ENCODE measurements at regions not wholly inside any gene's neighbourhood (a gene's known extent, or its start where the extent isn't known, plus 50 kb on each side); places are given as distances from the start of the nearest gene placed in this dataset.

GRCh38 chr17:72303787-72304733 is 183.2 kb downstream of the SOX9 start:
- DNase-seq (ENCODE audit: low spot score) = no peak

DNA sequence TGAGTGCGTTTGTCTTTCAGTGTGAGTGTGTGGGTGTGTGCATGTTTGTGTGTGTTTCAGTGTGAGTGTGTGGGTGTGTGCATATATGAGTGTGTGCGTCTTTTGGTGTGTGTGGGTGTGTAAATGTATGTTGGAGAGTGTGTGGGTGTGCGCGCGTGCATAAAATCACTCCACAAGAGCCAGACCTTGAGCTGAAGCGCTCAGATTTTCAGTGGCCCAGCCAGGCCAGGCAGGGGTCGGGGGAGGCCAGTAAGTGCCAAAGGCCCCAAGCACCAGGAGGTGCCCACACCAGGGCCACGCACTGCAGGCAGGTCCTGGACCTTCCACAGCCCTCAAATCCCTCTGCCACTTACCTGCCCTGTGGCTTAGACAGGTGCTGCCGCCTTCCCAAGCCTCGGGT is 184.0 kb downstream of the SOX9 start:
- DNase-seq (ENCODE audit: low spot score) (no peak), ATAC-seq (ENCODE audit: low FRiP score) (no peak)
- no peak for TF ChIP-seq CTCF (IDR thresholded peaks at IDR 0.05)

More at GRCh38 chr17:72303787-72304733, 183.2 kb downstream of the SOX9 start:
- no peak for TF ChIP-seq CTCF (IDR thresholded peaks at IDR 0.05)
- ATAC-seq (ENCODE audit: low FRiP score) = no peak

DNA sequence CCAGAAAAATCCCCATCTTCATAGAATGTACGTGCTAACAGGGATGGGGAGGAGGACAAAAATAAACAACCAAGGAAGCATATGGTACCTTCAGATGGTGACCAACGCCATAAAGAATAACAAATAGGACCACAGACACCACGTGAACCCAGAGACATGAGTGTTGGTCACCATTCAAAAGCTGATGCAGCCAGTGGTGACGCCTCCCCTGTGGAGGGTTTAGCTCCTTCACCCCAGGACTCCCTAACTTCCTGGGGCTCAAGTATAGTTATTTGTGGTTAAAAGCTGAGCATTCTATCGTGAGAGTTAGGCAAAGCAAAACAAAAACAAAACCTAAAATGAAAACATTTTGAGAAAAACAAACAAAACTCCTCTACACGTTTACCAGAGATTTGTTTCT is 184.7 kb downstream of the SOX9 start:
- no peak for DNase-seq (ENCODE audit: low spot score)
- TF ChIP-seq CTCF (IDR thresholded peaks at IDR 0.05) = no peak
- ATAC-seq (ENCODE audit: low FRiP score) = no peak

DNA sequence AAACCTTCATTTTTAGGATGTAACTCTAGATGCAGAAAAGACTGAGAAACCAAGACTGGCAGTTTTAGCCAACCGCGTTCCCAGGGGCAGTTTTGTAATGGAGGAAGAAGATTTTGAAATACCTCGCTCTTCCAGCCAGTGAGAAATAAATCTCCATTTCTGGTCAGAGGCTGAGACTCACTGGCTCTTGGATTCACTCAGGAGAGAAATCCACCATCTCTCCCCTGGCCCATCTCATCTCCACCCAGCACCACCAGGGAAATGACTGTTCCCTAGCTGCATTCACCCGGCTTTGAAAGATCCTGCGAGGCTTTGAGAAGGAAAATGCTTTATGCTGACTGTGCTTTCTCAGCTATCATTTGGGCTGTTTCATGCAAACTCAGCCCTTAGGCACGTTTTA is 185.2 kb downstream of the SOX9 start:
- DNase-seq (ENCODE audit: low spot score) (no peak), ATAC-seq (ENCODE audit: low FRiP score) (no peak)
- TF ChIP-seq CTCF (IDR thresholded peaks at IDR 0.05) = no peak

DNA sequence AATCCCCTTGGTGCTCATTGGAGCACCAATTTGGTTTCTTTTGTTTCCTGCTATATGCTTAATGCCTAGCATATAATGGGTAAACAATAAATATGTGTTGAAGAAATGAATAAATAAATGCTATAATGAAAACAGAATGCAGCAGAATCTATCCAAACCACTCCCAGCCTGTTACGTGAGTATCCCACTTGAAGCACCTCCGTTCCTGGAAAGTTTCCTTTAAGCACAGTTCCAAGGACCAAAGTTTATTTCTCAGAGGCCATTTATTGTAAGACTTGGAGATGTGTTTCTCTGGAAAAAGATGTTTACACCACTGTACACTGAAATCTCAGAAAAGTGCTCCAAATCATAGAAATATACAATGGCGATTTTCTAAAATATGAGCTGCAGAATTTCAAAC is 187.0 kb downstream of the SOX9 start:
- no peak for TF ChIP-seq CTCF (IDR thresholded peaks at IDR 0.05)
- no peak for DNase-seq (ENCODE audit: low spot score)
- ATAC-seq (ENCODE audit: low FRiP score) = no peak

DNA sequence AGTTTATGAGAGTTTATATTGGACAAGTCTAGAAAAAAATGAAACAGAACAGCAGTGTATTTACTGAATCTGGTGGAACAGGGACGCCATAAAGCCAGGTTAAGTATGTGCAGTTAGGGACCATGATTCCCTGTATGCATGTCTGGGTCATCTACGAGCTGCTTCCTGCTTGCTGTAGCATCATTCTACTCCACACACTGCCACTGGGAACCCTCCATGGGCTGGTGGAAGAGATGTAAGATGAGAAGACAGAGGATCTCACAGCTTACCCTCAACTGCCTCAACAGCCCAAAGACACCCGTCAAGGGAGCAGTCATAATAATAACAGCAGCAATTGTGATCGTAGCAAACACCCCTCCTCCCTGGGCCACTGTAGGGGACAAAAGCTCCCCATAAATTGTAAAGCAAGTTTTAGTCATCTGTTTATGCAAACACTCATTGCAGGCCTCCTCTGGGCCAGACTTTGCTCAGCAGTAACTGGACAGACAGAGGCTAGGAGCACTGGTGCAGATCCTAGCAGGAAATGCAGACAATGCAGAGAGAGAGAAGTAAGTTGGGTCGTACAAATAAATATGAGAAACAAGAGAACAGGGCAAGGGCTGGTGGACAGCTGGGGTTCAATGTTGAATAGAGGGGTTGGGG is 188.0 kb downstream of the SOX9 start:
- TF ChIP-seq CTCF (IDR thresholded peaks at IDR 0.05) = no peak
- DNase-seq (ENCODE audit: low spot score) = no peak
- no peak for ATAC-seq (ENCODE audit: low FRiP score)
